AG10803 (cell line): ENCODE measurements at regions not wholly inside any gene's neighbourhood (a gene's known extent, or its start where the extent isn't known, plus 50 kb on each side); places are given as distances from the start of the nearest gene placed in this dataset.
"Not testable (repeated sequence)": the region's sequence is repeated elsewhere in the genome, so short reads cannot be mapped to it uniquely, and the experiment has no call there.

ENCODE experiments used
- DNase-seq: peaks from one replicate; pipeline ENCODE4 v3.0.0; 2010; ENCODE audit warnings: low read depth
- H3K4me3 ChIP-seq: 2 replicates; pipeline ENCODE4 v1.5.1; 2011; ENCODE audit warnings: mild to moderate bottlenecking, low read length, control low read depth
- TF ChIP-seq, protein P1 (sequence below): conservative IDR thresholded peaks from 2 replicates; pipeline ENCODE4 v1.5.1; 2011; ENCODE audit warnings: mild to moderate bottlenecking, low read length, control low read depth, inconsistent platforms

GRCh38 chr9:79061752-79062616 is 509.8 kb upstream of the TLE4 start:
- DNase-seq: no peak
- no peak overlapping the region for H3K4me3 ChIP-seq
- TF ChIP-seq, protein P1, sequence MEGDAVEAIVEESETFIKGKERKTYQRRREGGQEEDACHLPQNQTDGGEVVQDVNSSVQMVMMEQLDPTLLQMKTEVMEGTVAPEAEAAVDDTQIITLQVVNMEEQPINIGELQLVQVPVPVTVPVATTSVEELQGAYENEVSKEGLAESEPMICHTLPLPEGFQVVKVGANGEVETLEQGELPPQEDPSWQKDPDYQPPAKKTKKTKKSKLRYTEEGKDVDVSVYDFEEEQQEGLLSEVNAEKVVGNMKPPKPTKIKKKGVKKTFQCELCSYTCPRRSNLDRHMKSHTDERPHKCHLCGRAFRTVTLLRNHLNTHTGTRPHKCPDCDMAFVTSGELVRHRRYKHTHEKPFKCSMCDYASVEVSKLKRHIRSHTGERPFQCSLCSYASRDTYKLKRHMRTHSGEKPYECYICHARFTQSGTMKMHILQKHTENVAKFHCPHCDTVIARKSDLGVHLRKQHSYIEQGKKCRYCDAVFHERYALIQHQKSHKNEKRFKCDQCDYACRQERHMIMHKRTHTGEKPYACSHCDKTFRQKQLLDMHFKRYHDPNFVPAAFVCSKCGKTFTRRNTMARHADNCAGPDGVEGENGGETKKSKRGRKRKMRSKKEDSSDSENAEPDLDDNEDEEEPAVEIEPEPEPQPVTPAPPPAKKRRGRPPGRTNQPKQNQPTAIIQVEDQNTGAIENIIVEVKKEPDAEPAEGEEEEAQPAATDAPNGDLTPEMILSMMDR: no peak

DNA sequence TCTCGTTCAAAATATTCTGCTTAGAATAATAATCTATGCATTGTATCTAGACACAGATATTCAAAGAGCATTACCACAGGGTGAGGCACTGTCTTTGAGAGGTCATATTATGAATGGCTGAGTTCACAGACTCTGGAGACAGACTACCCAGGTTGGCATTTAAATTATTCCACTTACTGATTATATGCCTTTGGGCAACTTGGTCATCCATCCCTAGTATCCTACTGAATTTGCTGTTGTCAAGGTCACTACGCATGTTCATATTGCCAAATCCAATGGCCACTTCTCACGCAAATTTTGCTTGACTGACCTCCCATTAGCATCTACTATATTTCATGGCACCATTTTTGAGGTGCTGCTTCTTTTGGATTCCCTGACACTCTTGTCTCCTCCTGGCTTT is 498.6 kb upstream of the TLE4 start:
- no peak overlapping the region for H3K4me3 ChIP-seq
- TF ChIP-seq, protein P1: no peak
- DNase-seq: no peak

- TF ChIP-seq, protein P1: no peak
- H3K4me3 ChIP-seq: no peak overlapping the region
- peak; percentile 9 for DNase-seq
These were observed 491.2 kb upstream of the TLE4 start for GRCh38 chr9:79080536-79080935.

- no peak overlapping the region for H3K4me3 ChIP-seq
- TF ChIP-seq, protein P1: no peak
- no peak for DNase-seq
These were observed 488.1 kb upstream of the TLE4 start for GRCh38 chr9:79083621-79084020.

GRCh38 chr9:79087133-79087532 is 484.6 kb upstream of the TLE4 start:
- no peak for DNase-seq
- H3K4me3 ChIP-seq: no peak overlapping the region
- TF ChIP-seq, protein P1: no peak

- TF ChIP-seq, protein P1: no peak
- no peak overlapping the region for H3K4me3 ChIP-seq
- no peak for DNase-seq
These were observed 482.7 kb upstream of the TLE4 start for GRCh38 chr9:79089054-79089560.

DNA sequence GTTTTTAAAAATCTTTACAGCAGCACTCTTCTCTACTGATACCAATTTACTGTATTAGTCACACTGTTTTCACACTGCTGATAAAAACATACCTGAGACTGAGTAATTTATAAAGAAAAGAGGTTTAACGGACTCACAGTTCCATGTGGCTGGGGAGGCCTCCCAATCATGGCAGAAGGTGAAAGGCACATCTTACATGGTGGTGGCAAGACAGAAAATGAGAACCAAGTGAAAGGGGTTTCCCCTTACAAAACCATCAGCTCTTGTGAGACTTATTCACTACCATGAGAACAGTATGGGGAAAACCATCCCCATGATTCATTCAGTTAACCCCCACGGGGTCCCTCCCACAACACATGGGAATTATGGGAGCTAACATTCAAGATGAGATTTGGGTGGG is 481.9 kb upstream of the TLE4 start:
- not testable (repeated sequence) for DNase-seq, H3K4me3 ChIP-seq

DNA sequence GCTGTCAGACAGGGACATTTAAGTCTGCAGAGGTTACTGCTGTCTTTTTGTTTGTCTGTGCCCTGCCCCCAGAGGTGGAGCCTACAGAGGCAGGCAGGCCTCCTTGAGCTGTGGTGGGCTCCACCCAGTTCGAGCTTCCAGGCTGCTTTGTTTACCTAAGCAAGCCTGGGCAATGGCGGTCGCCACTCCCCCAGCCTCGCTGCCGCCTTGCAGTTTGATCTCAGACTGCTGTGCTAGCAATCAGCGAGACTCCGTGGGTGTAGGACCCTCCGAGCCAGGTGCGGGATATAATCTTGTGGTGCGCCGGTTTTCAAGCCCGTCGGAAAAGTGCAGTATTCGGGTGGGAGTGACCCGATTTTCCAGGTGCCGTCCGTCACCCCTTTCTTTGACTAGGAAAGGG is 468.5 kb upstream of the TLE4 start:
- DNase-seq, H3K4me3 ChIP-seq: not testable (repeated sequence)
